ENCODE measurements at regions not wholly inside any gene's neighbourhood (a gene's known extent, or its start where the extent isn't known, plus 50 kb on each side); places are given as distances from the start of the nearest gene placed in this dataset.

- Histone ChIP-seq H3F3A (ENCODE audit: insufficient read depth, low read length) (no peaks in the 10 kb centered on the region), H3K27me3 (replicated peaks; ENCODE audit: insufficient read depth, low read length) (no peaks in the 10 kb centered on the region), H2AFZ (ENCODE audit: low read length) (no peak overlapping the region), H3K4me1 (ENCODE audit: low read length) (no peaks in the 10 kb centered on the region), H3K9me3 (replicated peaks; ENCODE audit: insufficient read depth, low read length) (no peaks in the 10 kb centered on the region), H3K79me2 (ENCODE audit: low read length) (no peaks in the 10 kb centered on the region), H3K27ac (ENCODE audit: low read length) (no peak overlapping the region), H4K20me1 (ENCODE audit: insufficient read depth, low read length) (no peaks in the 10 kb centered on the region), H3K4me3 (ENCODE audit: low read length) (no peak overlapping the region), H3K36me3 (replicated peaks; ENCODE audit: insufficient read depth, low read length) (no peaks in the 10 kb centered on the region), H3K4me2 (ENCODE audit: low read depth, low read length) (no peak overlapping the region), H3K9me2 (replicated peaks; ENCODE audit: insufficient read depth, low read length) (no peaks in the 10 kb centered on the region), H3K9ac (ENCODE audit: low read length) (no peak overlapping the region)
- TF ChIP-seq EZH2 (optimal IDR thresholded peaks at IDR 0.05; ENCODE audit: low read depth, low read length) = no peak
- no peak for TF ChIP-seq CTCF (IDR thresholded peaks at IDR 0.05; ENCODE audit: low read length)
- no peak for TF ChIP-seq EZH2phosphoT487 (IDR thresholded peaks at IDR 0.05; ENCODE audit: low read length)
- DNase-seq = no peak
These were observed 86.0 kb upstream of the FER start for GRCh38 chr5:108661590-108662219.

GRCh38 chr5:108661024-108661423 is 86.7 kb upstream of the FER start:
- Histone ChIP-seq H4K20me1 (ENCODE audit: insufficient read depth, low read length) (no peaks in the 10 kb centered on the region), H3K9me3 (replicated peaks; ENCODE audit: insufficient read depth, low read length) (no peaks in the 10 kb centered on the region), H3K9ac (ENCODE audit: low read length) (no peak overlapping the region), H3K9me2 (replicated peaks; ENCODE audit: insufficient read depth, low read length) (no peaks in the 10 kb centered on the region), H3K4me1 (ENCODE audit: low read length) (no peaks in the 10 kb centered on the region), H2AFZ (ENCODE audit: low read length) (no peak overlapping the region), H3K4me3 (ENCODE audit: low read length) (no peak overlapping the region), H3K27me3 (replicated peaks; ENCODE audit: insufficient read depth, low read length) (no peaks in the 10 kb centered on the region), H3K4me2 (ENCODE audit: low read depth, low read length) (no peak overlapping the region), H3K79me2 (ENCODE audit: low read length) (no peaks in the 10 kb centered on the region), H3K27ac (ENCODE audit: low read length) (no peak overlapping the region), H3F3A (ENCODE audit: insufficient read depth, low read length) (no peaks in the 10 kb centered on the region), H3K36me3 (replicated peaks; ENCODE audit: insufficient read depth, low read length) (no peaks in the 10 kb centered on the region)
- TF ChIP-seq EZH2 (optimal IDR thresholded peaks at IDR 0.05; ENCODE audit: low read depth, low read length) (no peak), CTCF (IDR thresholded peaks at IDR 0.05; ENCODE audit: low read length) (no peak), EZH2phosphoT487 (IDR thresholded peaks at IDR 0.05; ENCODE audit: low read length) (no peak)
- DNase-seq = no peak

- Histone ChIP-seq H3K9me2 (replicated peaks; ENCODE audit: insufficient read depth, low read length) (no peaks in the 10 kb centered on the region), H4K20me1 (ENCODE audit: insufficient read depth, low read length) (no peaks in the 10 kb centered on the region)
These were observed 87.4 kb upstream of the FER start for GRCh38 chr5:108660291-108660690.

More at GRCh38 chr5:108660291-108660690, 87.4 kb upstream of the FER start:
- Histone ChIP-seq H3K4me1 (ENCODE audit: low read length) (no peaks in the 10 kb centered on the region), H3K27ac (ENCODE audit: low read length) (no peak overlapping the region), H3K4me2 (ENCODE audit: low read depth, low read length) (no peak overlapping the region), H3K79me2 (ENCODE audit: low read length) (no peaks in the 10 kb centered on the region), H3K9ac (ENCODE audit: low read length) (no peak overlapping the region), H3F3A (ENCODE audit: insufficient read depth, low read length) (no peaks in the 10 kb centered on the region), H3K4me3 (ENCODE audit: low read length) (no peak overlapping the region), H2AFZ (ENCODE audit: low read length) (no peak overlapping the region), H3K27me3 (replicated peaks; ENCODE audit: insufficient read depth, low read length) (no peaks in the 10 kb centered on the region), H3K36me3 (replicated peaks; ENCODE audit: insufficient read depth, low read length) (no peaks in the 10 kb centered on the region), H3K9me3 (replicated peaks; ENCODE audit: insufficient read depth, low read length) (no peaks in the 10 kb centered on the region)
- TF ChIP-seq EZH2phosphoT487 (IDR thresholded peaks at IDR 0.05; ENCODE audit: low read length) = no peak
- TF ChIP-seq EZH2 (optimal IDR thresholded peaks at IDR 0.05; ENCODE audit: low read depth, low read length) = no peak
- TF ChIP-seq CTCF (IDR thresholded peaks at IDR 0.05; ENCODE audit: low read length) = no peak
- no peak for DNase-seq
